H1 (cell line): ENCODE measurements at regions not wholly inside any gene's neighbourhood (a gene's known extent, or its start where the extent isn't known, plus 50 kb on each side); places are given as distances from the start of the nearest gene placed in this dataset.

Source experiments
- CTCF ChIA-PET: fragments of 300-600 bp; sonication (Branson Sonifier 250); formaldehyde crosslinking; loops from one replicate; lab custom pipeline; 2021; ENCODE audit not compliant: partially characterized antibody; lab: Charles Lee
- POLR2A ChIA-PET: fragments of 300-600 bp; sonication (Branson Sonifier 250); formaldehyde crosslinking; loops from one replicate; lab custom pipeline; 2021; ENCODE audit warnings: inconsistent platforms; ENCODE audit not compliant: partially characterized antibody; lab: Charles Lee
- DNase-seq, 2 experiments: peaks; one replicate each; pipeline versions ENCODE4 v3.0.0 to v3.0.0-alpha.2; 2010 to 2022; ENCODE audit warnings: low spot score in 2 of 2, low read depth in 1 of 2, mixed read lengths in 1 of 2
- FAIRE-seq: peaks from 2 replicates; lab custom pipeline; 2011; peaks lifted over from hg19 to GRCh38; lab: Jason Lieb, UNC
- H2AFZ ChIP-seq: 2 replicates; pipeline ENCODE4 v1.8.1; 2012; ENCODE audit warnings: low read length, inconsistent platforms
- H2AK5ac ChIP-seq: 2 replicates; pipeline ENCODE4 v1.6.1; 2013; ENCODE audit warnings: low read depth, low read length
- H2BK120ac ChIP-seq: replicated peaks from 2 replicates; pipeline ENCODE3; 2013; ENCODE audit warnings: low read depth, low read length, inconsistent platforms
- H2BK12ac ChIP-seq: 2 replicates; pipeline ENCODE4 v1.6.1; 2013; ENCODE audit warnings: low read depth, low read length
- H2BK15ac ChIP-seq: 2 replicates; pipeline ENCODE4 v1.6.1; 2013; ENCODE audit warnings: low read length
- H2BK20ac ChIP-seq: 2 replicates; pipeline ENCODE4 v1.6.1; 2013; ENCODE audit warnings: low read length
- H2BK5ac ChIP-seq: 2 replicates; pipeline ENCODE4 v1.6.1; 2013; ENCODE audit warnings: low read depth, low read length
- H3K14ac ChIP-seq: 2 replicates; pipeline ENCODE4 v1.6.1; 2013; ENCODE audit warnings: inconsistent platforms; ENCODE audit not compliant: insufficient read length
- H3K18ac ChIP-seq: 2 replicates; pipeline ENCODE4 v1.6.1; 2013; ENCODE audit warnings: low read length; ENCODE audit errors: extremely low read depth
- H3K23ac ChIP-seq: 2 replicates; pipeline ENCODE4 v1.6.1; 2013; ENCODE audit warnings: inconsistent platforms; ENCODE audit not compliant: insufficient read length
- H3K23me2 ChIP-seq: 2 replicates; pipeline ENCODE4 v1.6.1; 2013; ENCODE audit warnings: low read depth, low read length
- H3K27ac ChIP-seq: 2 replicates; pipeline ENCODE4 v1.6.1; 2011; ENCODE audit warnings: low read depth, low read length, inconsistent platforms
- H3K27me3 ChIP-seq, 4 experiments: replicated peaks in 1 of 4; 1 replicate in 1 of 4; 2 replicates in 3 of 4; pipeline versions ENCODE4 v1.6.1 to v1.8.1; 2011 to 2013; ENCODE audit warnings: low read length in 3 of 4, mild to moderate bottlenecking in 3 of 4, inconsistent platforms in 2 of 4, mixed read lengths in 2 of 4, moderate library complexity in 1 of 4; ENCODE audit not compliant: control insufficient read depth in 3 of 4, insufficient read depth in 3 of 4; ENCODE audit errors: extremely low read depth in 1 of 4
- H3K36me3 ChIP-seq, 4 experiments: 2 replicates each; pipeline versions ENCODE4 v1.6.1 to v1.8.1; 2011 to 2013; ENCODE audit warnings: mild to moderate bottlenecking in 4 of 4, low read length in 3 of 4, moderate library complexity in 2 of 4, control low read depth in 1 of 4, inconsistent platforms in 1 of 4; ENCODE audit not compliant: insufficient read depth in 4 of 4, control insufficient read depth in 2 of 4
- H3K4ac ChIP-seq: replicated peaks from 2 replicates; pipeline ENCODE3; 2013; ENCODE audit warnings: low read length, low read depth, mixed read lengths, inconsistent platforms; ENCODE audit not compliant: insufficient read length
- H3K4me1 ChIP-seq, 4 experiments: replicated peaks in 1 of 4; 1 replicate in 1 of 4; 2 replicates in 3 of 4; pipeline versions ENCODE4 v1.6.1 to v1.8.1; 2011 to 2013; ENCODE audit warnings: low read length in 3 of 4, inconsistent platforms in 2 of 4, mixed read lengths in 1 of 4; ENCODE audit not compliant: insufficient read depth in 4 of 4, control insufficient read depth in 3 of 4
- H3K4me2 ChIP-seq, 2 experiments: 2 replicates each; pipeline versions ENCODE4 v1.6.1 to v1.8.1; 2011 to 2013; ENCODE audit warnings: low read depth in 2 of 2, low read length in 2 of 2, control low read depth in 1 of 2, inconsistent platforms in 1 of 2, mild to moderate bottlenecking in 1 of 2; ENCODE audit not compliant: insufficient read depth in 1 of 2
- H3K4me3 ChIP-seq, 4 experiments: fragments of 200-600, 300-600 bp in 1 of 4; sonication (generic), shearing (Covaris generic), sonication (Bioruptor Twin) in 1 of 4; 2 replicates each; pipeline versions ENCODE4 v1.5.1 to v1.8.1; 2011 to 2016; ENCODE audit warnings: low read length in 4 of 4, low read depth in 3 of 4, control low read depth in 2 of 4, inconsistent platforms in 2 of 4, mild to moderate bottlenecking in 2 of 4, mixed read lengths in 1 of 4, moderate library complexity in 1 of 4; ENCODE audit not compliant: insufficient read depth in 2 of 4; ENCODE audit errors: extremely low read depth in 1 of 4
- H3K56ac ChIP-seq: replicated peaks from 2 replicates; pipeline ENCODE3; 2013; ENCODE audit warnings: low read depth, mild to moderate bottlenecking, mixed read lengths, low read length, inconsistent platforms; ENCODE audit not compliant: insufficient read length
- H3K79me1 ChIP-seq: 2 replicates; pipeline ENCODE4 v1.6.1; 2013; ENCODE audit warnings: low read depth, low read length, control low read depth
- H3K79me2 ChIP-seq, 2 experiments: 2 replicates each; pipeline versions ENCODE4 v1.6.1 to v1.8.1; 2012 to 2013; ENCODE audit warnings: low read length in 2 of 2, mild to moderate bottlenecking in 2 of 2, inconsistent platforms in 1 of 2; ENCODE audit not compliant: insufficient read depth in 2 of 2, control insufficient read depth in 1 of 2
- H3K9ac ChIP-seq, 4 experiments: replicated peaks in 1 of 4; 1 replicate in 1 of 4; 2 replicates in 3 of 4; pipeline versions ENCODE4 v1.6.1 to v1.8.1; 2011 to 2013; ENCODE audit warnings: low read depth in 3 of 4, low read length in 3 of 4, control low read depth in 2 of 4, mild to moderate bottlenecking in 2 of 4, moderate library complexity in 2 of 4, inconsistent platforms in 1 of 4; ENCODE audit errors: extremely low read depth in 1 of 4
- H3K9me3 ChIP-seq, 2 experiments: 2 replicates each; pipeline versions ENCODE4 v1.6.1 to v1.8.1; 2012 to 2013; ENCODE audit warnings: mild to moderate bottlenecking in 2 of 2, moderate library complexity in 2 of 2, control low read depth in 1 of 2, inconsistent platforms in 1 of 2, low read depth in 1 of 2, low read length in 1 of 2, mixed read lengths in 1 of 2; ENCODE audit not compliant: insufficient read depth in 2 of 2
- H4K20me1 ChIP-seq, 2 experiments: replicated peaks in 1 of 2; 2 replicates each; pipeline versions ENCODE3 to v1.8.1; 2011 to 2013; ENCODE audit warnings: inconsistent platforms in 2 of 2, low read length in 2 of 2, mild to moderate bottlenecking in 1 of 2; ENCODE audit not compliant: insufficient read depth in 2 of 2, control insufficient read depth in 1 of 2
- H4K5ac ChIP-seq: 2 replicates; pipeline ENCODE4 v1.6.1; 2013; ENCODE audit warnings: low read length, low read depth, mixed read lengths, inconsistent platforms; ENCODE audit not compliant: insufficient read length
- H4K8ac ChIP-seq: 2 replicates; pipeline ENCODE4 v1.8.0; 2013; ENCODE audit warnings: mild to moderate bottlenecking, moderate library complexity, low read length, inconsistent platforms; ENCODE audit not compliant: insufficient read depth; ENCODE audit errors: extremely low read depth
- H4K91ac ChIP-seq: replicated peaks from 2 replicates; pipeline ENCODE3; 2013; ENCODE audit warnings: low read length, mixed read lengths, inconsistent platforms; ENCODE audit not compliant: insufficient read length
- ATF3 ChIP-seq: IDR thresholded peaks from 2 replicates; pipeline ENCODE4 v1.6.1; 2011; ENCODE audit warnings: low read depth, mild to moderate bottlenecking, low read length; ENCODE audit not compliant: insufficient read depth
- KDM4A ChIP-seq: IDR thresholded peaks from one replicate; pipeline ENCODE4 v1.7.1; 2012; ENCODE audit warnings: low read depth, mild to moderate bottlenecking, moderate library complexity, low read length, inconsistent platforms; ENCODE audit not compliant: severe bottlenecking
- MAX ChIP-seq: IDR thresholded peaks from 2 replicates; pipeline ENCODE4 v1.6.1; 2012; ENCODE audit warnings: inconsistent platforms
- SP2 ChIP-seq: IDR thresholded peaks from 2 replicates; pipeline ENCODE4 v1.6.1; 2012; ENCODE audit warnings: mild to moderate bottlenecking, low read length, inconsistent platforms
- YY1 ChIP-seq: IDR thresholded peaks from 2 replicates; pipeline ENCODE4 v1.6.1; 2011; ENCODE audit warnings: low read depth, mild to moderate bottlenecking, low read length
- WGBS, 2 experiments: shearing (Covaris generic) in 1 of 2; methylation state at CpG; one replicate each; pipeline versions ENCODE4 v1.1.6 to v1.1.7; 2013 to 2015; ENCODE audit warnings: low lambda C conversion rate in 2 of 2, mixed read lengths in 2 of 2, inconsistent platforms in 1 of 2, low coverage in 1 of 2, missing lambda C conversion rate in 1 of 2; ENCODE audit not compliant: insufficient replicate concordance in 2 of 2, insufficient coverage in 1 of 2, insufficient read length in 1 of 2; ENCODE audit errors: extremely low coverage in 1 of 2, missing lambda C conversion rate in 1 of 2; 5-methylcytosine and 5-hydroxymethylcytosine counted together

GRCh38 chr2:81853341-81853740 lies 1548.8 kb upstream of the LRRTM1 start:
- H3K79me2 ChIP-seq: no peaks in the 10 kb centered on the region
- no peak overlapping the region for H3K18ac ChIP-seq
- no peak overlapping the region for H4K5ac ChIP-seq
- H4K91ac ChIP-seq: no peak overlapping the region
- H3K4ac ChIP-seq: no peak overlapping the region
- no peak overlapping the region for H3K14ac ChIP-seq
- H4K20me1 ChIP-seq: no peaks in the 10 kb centered on the region
- no peaks in the 10 kb centered on the region for H3K79me1 ChIP-seq
- H3K4me3 ChIP-seq: no peak overlapping the region
- no peak overlapping the region for H3K4me2 ChIP-seq
- FAIRE-seq: no peak
- no peak overlapping the region for H2AFZ ChIP-seq
- POLR2A ChIA-PET: no interaction called here
- H3K9ac ChIP-seq: no peak overlapping the region
- H3K56ac ChIP-seq: no peak overlapping the region
- H3K27me3 ChIP-seq: no peaks in the 10 kb centered on the region
- H3K4me1 ChIP-seq: no peaks in the 10 kb centered on the region
- H2BK5ac ChIP-seq: no peak overlapping the region
- no peak overlapping the region for H2AK5ac ChIP-seq
- H3K27ac ChIP-seq: no peak overlapping the region
- H2BK15ac ChIP-seq: no peak overlapping the region
- WGBS, 2 experiments: 91% methylated on average over 2 of the region's 2 CpGs; no CpG with 5 or more reads in 1 of the 2 experiments
- H3K36me3 ChIP-seq: no peaks in the 10 kb centered on the region
- no peak overlapping the region for H2BK12ac ChIP-seq
- no peak overlapping the region for H3K23ac ChIP-seq
- no peaks in the 10 kb centered on the region for H3K9me3 ChIP-seq
- H2BK120ac ChIP-seq: no peak overlapping the region
- CTCF ChIA-PET: interaction anchor here (1.5 kb wide), 1 partner anchor 40 kb away, joined by 3 read pairs; no protein-coding TSS in a partner anchor
- no peak for TF ChIP-seq KDM4A
- TF ChIP-seq YY1: no peak
- no peak for TF ChIP-seq MAX
- no peak for TF ChIP-seq SP2
- no peak for TF ChIP-seq ATF3
- H4K8ac ChIP-seq: no peak overlapping the region
- no peak overlapping the region for H2BK20ac ChIP-seq
- no peaks in the 10 kb centered on the region for H3K23me2 ChIP-seq
- no peak for DNase-seq
